ENCODE measurements at regions not wholly inside any gene's neighbourhood (a gene's known extent, or its start where the extent isn't known, plus 50 kb on each side); places are given as distances from the start of the nearest gene placed in this dataset.

GRCh38 chr4:145295547-145295946 is 115.2 kb upstream of the OTUD4 start:
- TF ChIP-seq POLR2A (IDR thresholded peaks at IDR 0.05), result no peak
- TF ChIP-seq CTCF (IDR thresholded peaks at IDR 0.05), result no peak
